Stomach (tissue), 8 donors: ENCODE measurements at regions not wholly inside any gene's neighbourhood (a gene's known extent, or its start where the extent isn't known, plus 50 kb on each side); places are given as distances from the start of the nearest gene placed in this dataset.

Source experiments
- DNase-seq, 2 donors: peaks; one replicate each; pipeline versions ENCODE4 v3.0.0 to v3.0.0-alpha.2; 2013 to 2019
- H3K27ac ChIP-seq, 5 donors: fragments of 200-600 bp in 4 of 5; sonication (generic) in 4 of 5; one replicate each; pipeline ENCODE4 v1.5.1; 2013 to 2019; ENCODE audit warnings: mild to moderate bottlenecking in 1 of 5, moderate library complexity in 1 of 5
- H3K27me3 ChIP-seq, 3 donors: fragments of 200-600 bp; sonication (generic); one replicate each; pipeline ENCODE4 v1.5.1; 2017 to 2019; ENCODE audit warnings: mixed run types in 1 of 3
- H3K36me3 ChIP-seq, 4 donors: fragments of 200-600 bp; sonication (generic); 1 replicate in 3 of 4; 2 replicates in 1 of 4; pipeline ENCODE4 v1.5.1; 2016 to 2019
- H3K4me1 ChIP-seq, 4 donors: fragments of 200-600 bp; sonication (generic); one replicate each; pipeline ENCODE4 v1.5.1; 2016 to 2019
- H3K4me3 ChIP-seq, 4 donors: fragments of 200-600 bp; sonication (generic) in 3 of 4; one replicate each; pipeline ENCODE4 v1.5.1; 2016 to 2019; ENCODE audit warnings: mild to moderate bottlenecking in 1 of 4
- H3K9me3 ChIP-seq, 4 donors: fragments of 200-600 bp; sonication (generic); one replicate each; pipeline ENCODE4 v1.5.1; 2016 to 2019
- CTCF ChIP-seq, 7 experiments: fragments of 450-650 bp in 4 of 7; fragments of 200-600 bp in 3 of 7; sonication (generic) in 3 of 7; IDR thresholded peaks; one replicate each; pipeline ENCODE4 v1.5.1; 2016 to 2019; ENCODE audit warnings: antibody characterized with exemption in 7 of 7, control low read depth in 2 of 7, mild to moderate bottlenecking in 1 of 7
- EP300 ChIP-seq: sonication (generic); formaldehyde crosslinking; IDR thresholded peaks from one replicate; pipeline ENCODE4 v1.6.1; 2017; ENCODE audit warnings: antibody characterized with exemption
- POLR2A ChIP-seq, 4 donors: fragments of 450-650 bp; IDR thresholded peaks; one replicate each; pipeline ENCODE4 v1.6.1; 2016; ENCODE audit warnings: antibody characterized with exemption in 4 of 4, control low read depth in 2 of 4, mild to moderate bottlenecking in 1 of 4, moderate library complexity in 1 of 4
- POLR2AphosphoS5 ChIP-seq, 3 donors: sonication (generic); formaldehyde crosslinking; IDR thresholded peaks; one replicate each; pipeline ENCODE4 v1.6.1; 2016; ENCODE audit warnings: antibody characterized with exemption in 3 of 3
- WGBS, 5 donors: extraction: QIAGEN DNeasy Blood & Tissue Kit in 3 of 5; methylation state at CpG; one replicate each; pipeline versions ENCODE4 v1.1.5 to v1.1.7; 2013 to 2018; 5-methylcytosine and 5-hydroxymethylcytosine counted together
- intact Hi-C: fragments of 100-400 bp; cut with DNase I; formaldehyde crosslinking; loops from one replicate; pipeline ENCODE4 v1.15.1; 2023; ENCODE audit warnings: low total_unique reads
- donor health status: healthy with polysubstance abuse.
- donor health status: Bipolar disorder and iron deficiency.
- donor health status: healthy.

- 87 to 96% (median 89%) methylated on average over 4 of the region's 4 CpGs for WGBS, 5 donors
- H3K36me3 ChIP-seq = no peaks in the 10 kb centered on the region
Measured at GRCh38 chr6:167428664-167429333, 103.9 kb downstream of the TTLL2 start.

GRCh38 chr6:167429353-167429752 is 104.5 kb downstream of the TTLL2 start:
- no peak overlapping the region for H3K4me3 ChIP-seq
- DNase-seq = no peak
- TF ChIP-seq POLR2A (IDR thresholded peaks at IDR 0.05) (no peak), EP300 (no peak), CTCF (IDR thresholded peaks at IDR 0.05) (no peak), POLR2AphosphoS5 (IDR thresholded peaks at IDR 0.05) (no peak)
- WGBS, 5 donors = 80 to 96% (median 94%) methylated on average over 4 of the region's 4 CpGs
- H3K27me3 ChIP-seq = no peaks in the 10 kb centered on the region
- no peaks in the 10 kb centered on the region for H3K36me3 ChIP-seq
- H3K27ac ChIP-seq = no peak overlapping the region
- intact Hi-C loops = no loop called here
- H3K9me3 ChIP-seq = no peaks in the 10 kb centered on the region
- no peaks in the 10 kb centered on the region for H3K4me1 ChIP-seq

More at GRCh38 chr6:167428664-167429333, 103.9 kb downstream of the TTLL2 start:
- H3K27ac ChIP-seq = no peak overlapping the region
- intact Hi-C loops = no loop called here
- DNase-seq = no peak
- H3K4me3 ChIP-seq = no peak overlapping the region
- H3K27me3 ChIP-seq = no peaks in the 10 kb centered on the region
- no peak for TF ChIP-seq POLR2AphosphoS5 (IDR thresholded peaks at IDR 0.05)
- TF ChIP-seq POLR2A (IDR thresholded peaks at IDR 0.05) = no peak
- H3K9me3 ChIP-seq = no peaks in the 10 kb centered on the region
- H3K4me1 ChIP-seq = no peaks in the 10 kb centered on the region

GRCh38 chr6:167435209-167435728 is 110.4 kb downstream of the TTLL2 start:
- Histone ChIP-seq H3K4me1 (no peaks in the 10 kb centered on the region), H3K36me3 (no peaks in the 10 kb centered on the region), H3K27ac (no peak overlapping the region), H3K27me3 (no peaks in the 10 kb centered on the region), H3K9me3 (no peaks in the 10 kb centered on the region), H3K4me3 (no peak overlapping the region)
- WGBS, 5 donors = 82 to 92% (median 87%) methylated on average over 14 to 16 of the region's 16 CpGs
- TF ChIP-seq POLR2A (IDR thresholded peaks at IDR 0.05) = no peak
- no peak for TF ChIP-seq POLR2AphosphoS5 (IDR thresholded peaks at IDR 0.05)
- TF ChIP-seq EP300 = no peak
- TF ChIP-seq CTCF (IDR thresholded peaks at IDR 0.05) = no peak
- DNase-seq = no peak
- intact Hi-C loops = no loop called here

GRCh38 chr6:167437888-167438484 is 113.1 kb downstream of the TTLL2 start:
- Histone ChIP-seq H3K27me3 (no peaks in the 10 kb centered on the region), H3K36me3 (no peaks in the 10 kb centered on the region), H3K9me3 (no peaks in the 10 kb centered on the region), H3K4me1 (peaks cover 0 to 10% (median 4%) of the 10 kb centered on the region in 4 donors), H3K4me3 (no peak overlapping the region), H3K27ac (no peak overlapping the region)
- TF ChIP-seq POLR2A (IDR thresholded peaks at IDR 0.05) (no peak), EP300 (no peak), POLR2AphosphoS5 (IDR thresholded peaks at IDR 0.05) (no peak), CTCF (IDR thresholded peaks at IDR 0.05) (no peak)
- DNase-seq = no peak
- WGBS, 5 donors = 66 to 78% (median 74%) methylated on average over 8 to 9 of the region's 9 CpGs
- intact Hi-C loops = no loop called here
